Amygdala (tissue), 56 donors: ENCODE measurements at regions not wholly inside any gene's neighbourhood (a gene's known extent, or its start where the extent isn't known, plus 50 kb on each side); places are given as distances from the start of the nearest gene placed in this dataset.

Experiments used
- DNase-seq, 56 donors: peaks; one replicate each; lab custom pipeline; 2025; lab: John Stamatoyannopoulos, UW

DNA sequence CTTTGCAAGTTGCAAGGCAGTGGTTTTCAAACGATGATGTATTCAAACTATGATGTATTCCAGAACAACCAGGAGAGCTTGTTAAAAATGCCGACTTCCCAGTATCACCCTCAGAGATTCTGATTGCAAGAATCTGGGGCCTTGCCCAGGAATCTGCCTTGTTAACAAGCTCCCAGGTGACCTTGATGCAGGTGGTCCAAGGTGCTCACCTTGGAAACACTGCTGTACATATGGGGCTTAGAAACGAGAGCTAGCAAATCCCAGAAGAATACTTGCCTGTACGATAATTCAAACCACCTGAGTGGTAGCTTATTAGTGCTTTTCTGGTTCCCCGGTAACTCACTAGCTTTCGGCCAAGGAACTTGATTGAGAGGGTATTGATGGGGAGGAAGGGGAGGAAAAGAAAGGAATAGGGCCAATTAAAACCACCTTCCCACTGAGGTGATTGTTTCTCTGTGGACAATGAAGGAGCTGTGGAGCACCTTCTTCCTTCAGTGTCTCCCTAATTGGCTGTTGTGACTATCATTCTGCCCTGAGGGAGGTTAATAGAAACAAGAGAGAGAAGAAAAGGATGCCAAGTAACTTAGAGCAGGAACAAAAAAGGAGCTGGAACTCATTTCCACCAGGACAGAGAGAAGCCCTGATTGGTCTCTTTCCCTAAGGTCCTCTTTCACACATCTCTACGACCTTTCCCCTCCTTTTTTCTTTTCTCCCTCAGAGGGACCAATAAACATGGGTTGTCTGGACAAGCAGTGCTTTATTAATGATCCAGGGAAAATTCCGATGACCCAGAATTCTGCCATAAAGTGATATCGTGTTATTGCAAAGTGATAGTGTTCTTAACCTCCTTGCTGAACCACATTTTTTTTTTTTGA lies 218.8 kb downstream of the TMEM167A start:
- peak in 1 of 56 donors; percentile 19 for DNase-seq

DNA sequence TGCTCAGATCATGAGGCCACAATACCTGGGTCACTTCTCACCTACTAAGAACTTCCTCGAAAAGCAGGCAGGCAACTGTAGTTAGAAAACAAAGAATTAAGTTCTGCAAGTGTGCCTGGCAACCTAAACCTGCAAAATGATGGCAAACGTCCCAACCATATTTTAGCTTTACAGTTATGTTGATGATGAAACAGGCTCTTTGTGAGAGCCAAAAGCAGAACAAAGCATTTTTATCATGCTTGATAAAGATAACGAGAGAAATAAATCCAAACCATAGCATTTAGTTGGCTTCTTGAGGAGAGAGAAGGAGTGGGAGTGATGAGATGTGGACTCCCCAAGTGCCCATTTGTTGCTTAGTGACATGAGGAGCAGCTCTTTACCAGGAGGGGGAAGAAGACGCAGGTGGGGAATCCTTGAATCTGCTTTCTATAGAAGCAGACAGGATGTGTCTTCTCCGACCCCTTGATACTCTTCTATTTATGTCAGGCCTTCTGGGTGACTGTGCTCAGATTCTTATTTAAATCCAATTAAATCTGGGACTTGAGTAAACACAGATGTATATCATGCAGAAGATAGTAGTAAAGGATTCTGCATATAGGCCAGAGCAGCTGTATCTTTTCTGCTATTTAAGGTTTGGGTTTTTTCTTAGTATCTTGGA lies 221.2 kb downstream of the TMEM167A start:
- peak in 1 of 56 donors; percentile 5 for DNase-seq

DNA sequence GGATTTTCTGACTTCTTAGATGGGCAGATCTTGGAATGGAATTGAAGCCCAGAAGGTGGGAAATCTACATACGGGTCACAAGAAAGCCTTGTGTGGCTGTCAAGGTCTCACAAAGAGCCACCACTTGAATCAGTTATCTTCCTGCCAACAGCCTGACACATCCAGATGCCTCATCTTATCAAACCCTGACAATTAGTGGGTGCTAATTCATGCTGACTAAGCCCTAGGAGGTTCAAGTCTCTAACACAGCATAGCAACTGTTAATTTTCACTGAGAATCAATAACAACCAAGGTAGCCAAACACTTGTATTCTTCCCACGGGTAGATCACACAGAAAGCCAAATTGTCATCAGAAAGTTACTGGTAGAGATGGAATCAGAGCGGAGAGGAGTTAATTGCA lies 222.2 kb downstream of the TMEM167A start:
- DNase-seq: no peak

DNA sequence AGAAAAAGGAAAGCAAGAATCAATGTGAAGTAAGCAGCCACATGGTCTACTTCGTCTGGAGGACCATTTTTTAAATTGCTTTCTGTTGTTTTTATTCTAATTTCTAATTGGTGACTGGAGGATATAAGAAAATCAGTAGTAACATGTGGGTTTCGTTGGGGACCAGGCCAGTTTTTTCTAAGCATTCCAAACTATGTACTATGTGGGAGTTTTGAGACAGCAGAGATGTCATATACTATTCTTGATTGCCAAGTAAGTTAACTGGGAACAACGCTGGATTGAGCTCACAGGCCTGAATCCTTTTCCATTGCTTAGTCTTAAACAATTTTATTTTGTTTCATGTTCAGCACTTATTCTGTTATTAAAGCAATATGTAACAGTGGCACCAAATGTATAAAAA lies 225.7 kb downstream of the TMEM167A start:
- DNase-seq: no peak

DNA sequence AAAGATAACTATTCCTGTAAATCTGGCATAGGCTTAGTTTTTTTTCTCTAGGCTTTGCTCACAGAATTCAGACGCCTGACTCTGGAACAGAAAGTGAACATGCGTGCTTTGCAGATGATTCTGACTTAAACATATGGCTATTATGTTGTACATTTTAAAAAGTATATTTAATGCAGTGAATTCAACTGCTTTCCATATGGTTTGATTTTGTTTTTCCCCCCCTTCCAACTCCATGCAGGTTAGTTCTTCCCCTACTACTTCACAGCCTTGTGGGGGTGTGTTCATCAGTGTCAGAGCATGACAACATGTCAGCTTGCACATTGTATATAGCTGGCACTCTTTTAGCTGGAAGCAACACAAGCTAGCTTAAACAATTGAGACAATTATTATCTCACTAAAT lies 226.8 kb downstream of the TMEM167A start:
- DNase-seq: no peak

DNA sequence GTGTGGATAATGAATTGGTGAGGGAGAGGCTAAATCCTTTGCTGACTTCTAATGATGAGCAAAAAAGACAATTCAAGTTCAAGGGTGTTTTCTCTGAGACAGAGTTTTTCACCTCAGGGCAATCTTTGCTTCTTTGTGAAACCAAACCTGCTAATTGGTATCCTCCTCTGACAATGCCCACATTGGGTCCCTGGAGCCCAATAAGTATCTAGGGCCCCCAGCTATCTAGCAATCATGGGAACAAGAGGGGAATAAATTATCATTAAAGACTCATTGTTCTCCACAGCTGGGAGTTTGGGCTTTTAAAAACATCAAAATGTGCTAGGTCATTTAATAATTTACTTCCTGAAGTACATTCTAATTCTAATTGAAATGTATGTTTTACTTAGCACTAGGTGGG lies 227.3 kb downstream of the TMEM167A start:
- no peak for DNase-seq

DNA sequence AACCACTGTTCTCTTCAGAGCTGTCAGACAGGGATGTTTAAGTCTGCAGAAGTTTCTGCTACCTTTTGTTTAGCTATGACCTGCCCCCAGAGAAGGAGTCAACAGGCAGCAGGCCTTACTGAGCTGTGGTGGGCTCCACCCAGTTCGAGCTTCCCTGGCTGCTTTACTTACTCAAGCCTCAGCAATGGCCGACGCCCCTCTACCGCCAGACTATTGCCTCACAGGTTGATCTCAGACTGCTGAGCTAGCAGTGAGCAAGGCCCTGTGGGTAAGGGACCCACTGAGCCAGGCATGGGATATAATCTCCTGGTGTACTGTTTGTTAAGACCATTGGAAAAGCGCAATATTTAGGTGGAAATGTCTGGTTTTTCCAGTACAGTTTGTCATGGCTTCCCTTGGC lies 229.6 kb downstream of the TMEM167A start:
- DNase-seq: no peak

DNA sequence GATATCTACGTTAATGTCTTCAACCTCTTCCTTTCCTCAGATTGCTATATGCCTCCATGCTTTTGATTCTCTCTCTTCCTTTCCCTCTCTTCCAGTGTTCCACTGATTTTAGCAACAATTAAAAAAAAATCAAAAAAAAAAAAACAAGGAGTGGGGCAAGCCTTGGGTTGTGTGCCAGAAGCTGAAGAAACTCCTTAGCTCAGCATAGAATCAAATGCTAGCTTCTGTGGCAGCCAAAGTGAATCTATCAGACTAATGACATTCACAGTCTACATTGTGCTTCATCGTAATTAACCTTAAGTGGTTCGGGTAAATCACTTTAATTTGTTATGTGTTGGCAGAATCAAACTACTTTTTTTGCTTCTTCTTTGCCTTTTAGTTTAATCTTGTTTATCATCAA lies 237.3 kb downstream of the TMEM167A start:
- DNase-seq: no peak

DNA sequence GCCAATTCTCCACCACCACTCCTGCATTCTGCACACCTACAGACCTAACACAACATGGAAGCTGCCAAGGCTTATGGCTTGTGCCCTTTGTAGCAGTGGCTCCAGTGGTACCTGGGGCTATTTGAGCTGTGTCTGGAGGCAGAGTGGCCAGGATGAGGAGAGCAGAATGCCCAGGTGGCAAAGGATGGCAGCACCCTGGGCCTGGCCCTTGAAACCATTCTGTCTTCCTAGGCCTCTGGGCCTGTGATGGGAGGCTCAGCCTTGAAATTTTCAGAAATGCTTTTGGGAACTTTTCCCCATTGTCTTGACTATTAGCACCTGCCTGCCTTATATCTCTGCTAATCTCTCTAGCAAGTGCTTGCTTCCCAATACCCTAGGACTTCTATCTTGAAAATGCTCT lies 241.7 kb downstream of the TMEM167A start:
- no peak for DNase-seq

DNA sequence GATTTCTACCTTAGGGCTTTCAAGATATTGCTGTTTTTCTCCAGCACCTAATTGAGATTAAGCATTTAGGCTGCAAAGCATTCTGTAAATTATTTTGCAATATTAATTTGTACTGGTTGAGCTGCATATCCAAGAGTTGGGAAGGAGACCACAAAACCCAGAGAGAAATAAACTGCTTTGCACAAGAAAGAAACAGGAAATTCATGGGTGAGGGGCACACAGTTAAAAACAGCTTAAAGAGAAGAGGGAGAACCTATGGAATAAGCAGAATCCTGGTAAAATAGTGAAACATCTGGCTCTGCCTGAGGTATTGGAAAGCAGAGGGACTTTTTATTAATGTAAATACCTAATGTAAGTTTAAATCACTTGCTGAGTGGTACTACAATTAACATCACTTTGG lies 243.0 kb downstream of the TMEM167A start:
- DNase-seq: no peak

DNA sequence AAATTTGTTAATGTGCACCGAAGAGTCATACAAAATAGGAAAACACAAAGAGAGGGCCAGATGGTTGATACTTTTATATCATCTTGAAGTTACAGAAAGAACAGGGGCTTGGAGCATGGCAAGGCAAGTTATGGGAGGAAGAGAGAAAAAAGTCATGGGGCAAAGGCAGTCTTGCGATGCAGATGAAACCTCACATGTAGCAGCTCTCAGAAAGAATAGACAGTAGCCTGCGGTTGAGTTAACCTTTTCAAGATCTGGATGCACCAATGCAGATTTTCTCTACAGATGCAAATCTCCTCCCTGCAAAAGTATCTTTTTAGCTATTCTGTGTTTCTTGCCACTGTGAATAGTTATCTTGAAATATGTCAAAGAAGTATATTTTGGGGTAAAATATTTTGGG lies 243.9 kb downstream of the TMEM167A start:
- DNase-seq: no peak

DNA sequence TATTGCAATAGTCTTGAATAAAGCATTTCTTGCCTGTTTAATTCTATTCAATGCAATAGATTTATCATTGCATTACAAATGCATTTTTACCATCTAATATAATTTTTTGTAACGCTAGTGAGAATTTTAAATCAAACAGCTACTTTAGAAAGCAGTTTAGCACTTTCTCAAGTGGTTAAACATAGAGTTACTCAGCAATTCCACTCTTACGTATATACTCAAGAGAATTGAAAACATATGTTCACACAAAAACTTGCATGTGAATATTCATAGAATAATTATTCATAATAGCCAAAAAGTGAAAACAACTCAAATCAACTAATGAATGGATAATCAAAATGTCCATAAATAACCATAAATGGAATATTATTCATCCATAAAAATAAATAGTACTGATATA lies 244.7 kb downstream of the TMEM167A start:
- DNase-seq: no peak

DNA sequence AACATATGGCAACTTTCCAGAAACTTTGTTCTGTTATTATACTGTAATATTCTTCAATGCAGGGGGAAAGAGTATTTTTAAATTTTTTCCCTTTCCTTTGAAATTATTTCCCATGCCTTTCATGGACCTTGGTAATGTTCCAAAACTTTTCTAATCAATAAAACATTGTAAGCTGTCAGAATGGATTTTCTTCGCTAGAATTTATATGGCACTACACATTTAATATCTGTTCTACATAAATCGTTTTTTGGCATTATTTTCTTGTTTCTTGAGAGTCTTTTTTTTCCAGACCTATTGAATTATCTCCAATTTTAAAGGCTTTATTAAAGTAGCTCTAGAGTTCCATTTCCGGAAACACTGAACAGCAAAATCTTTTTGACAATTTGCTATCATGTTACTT lies 249.0 kb downstream of the TMEM167A start:
- DNase-seq: no peak

DNA sequence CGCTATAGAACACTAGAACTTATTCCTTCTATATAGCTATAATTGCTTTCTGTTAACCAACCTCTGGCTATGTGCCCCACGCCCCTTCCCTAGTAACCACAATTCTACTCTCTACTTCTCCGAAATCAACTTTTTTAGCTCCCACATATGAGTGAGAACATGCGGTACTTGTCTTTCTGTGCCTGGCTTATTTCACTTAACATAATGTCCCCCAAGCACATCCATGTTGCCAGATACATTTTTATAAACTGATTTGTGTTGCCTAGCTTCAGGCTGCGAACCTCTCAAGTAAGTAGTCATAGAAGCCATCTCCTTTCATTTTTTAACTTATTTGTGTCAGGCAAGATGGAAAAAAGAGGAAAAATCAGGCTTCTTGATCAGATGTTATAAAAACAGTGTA lies 249.5 kb downstream of the TMEM167A start:
- no peak for DNase-seq

DNA sequence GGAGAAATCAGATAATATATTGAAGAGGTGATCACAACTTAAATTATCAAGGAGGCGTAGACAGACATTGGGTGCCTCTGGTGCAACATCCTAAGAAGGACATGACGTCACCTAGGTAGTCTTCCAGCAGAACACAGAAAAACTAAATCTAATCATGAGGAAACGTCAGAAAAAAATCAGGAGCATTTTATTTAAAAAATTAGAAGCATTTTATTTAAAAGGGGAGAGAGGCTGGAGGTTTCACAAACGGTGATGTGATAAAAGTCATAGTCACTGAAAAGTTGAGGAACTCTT lies 254.6 kb downstream of the TMEM167A start:
- DNase-seq: no peak

DNA sequence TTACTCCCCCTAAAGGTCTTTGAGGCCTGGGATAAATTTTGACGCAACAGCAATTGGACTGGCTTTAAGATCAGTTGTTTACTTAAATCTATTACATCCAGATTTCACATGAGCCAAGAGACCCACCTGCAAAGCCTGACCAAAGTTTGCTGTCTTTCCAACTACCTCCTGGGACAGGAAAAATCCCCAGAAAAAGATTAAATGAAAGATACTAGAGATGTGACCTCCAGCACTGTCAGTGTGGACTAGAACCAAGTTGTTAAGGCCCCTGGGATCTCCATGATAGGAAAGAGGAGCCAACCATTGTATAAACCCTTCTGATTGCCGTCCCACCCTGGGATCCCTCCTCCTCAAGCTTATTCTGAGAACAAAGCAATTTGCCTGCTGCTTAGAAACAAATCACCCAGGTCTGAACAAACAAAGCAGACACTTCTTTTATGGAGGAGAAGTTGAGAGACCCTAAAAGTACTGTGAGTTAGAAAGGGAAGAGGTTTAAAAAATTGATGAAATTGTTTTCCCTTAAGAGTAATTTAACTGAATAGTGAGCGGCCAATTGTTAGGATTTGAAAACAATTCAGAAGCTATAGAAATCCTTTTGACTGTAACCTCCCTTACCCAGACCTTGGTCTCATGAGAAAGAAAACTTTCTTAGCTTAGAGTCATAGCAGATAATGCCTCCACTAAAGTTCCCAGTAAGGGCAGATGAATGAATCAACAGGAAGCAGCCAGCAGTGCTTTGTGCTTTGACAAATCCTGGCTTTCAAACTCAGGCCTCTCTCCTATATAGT lies 255.2 kb downstream of the TMEM167A start:
- no peak for DNase-seq

DNA sequence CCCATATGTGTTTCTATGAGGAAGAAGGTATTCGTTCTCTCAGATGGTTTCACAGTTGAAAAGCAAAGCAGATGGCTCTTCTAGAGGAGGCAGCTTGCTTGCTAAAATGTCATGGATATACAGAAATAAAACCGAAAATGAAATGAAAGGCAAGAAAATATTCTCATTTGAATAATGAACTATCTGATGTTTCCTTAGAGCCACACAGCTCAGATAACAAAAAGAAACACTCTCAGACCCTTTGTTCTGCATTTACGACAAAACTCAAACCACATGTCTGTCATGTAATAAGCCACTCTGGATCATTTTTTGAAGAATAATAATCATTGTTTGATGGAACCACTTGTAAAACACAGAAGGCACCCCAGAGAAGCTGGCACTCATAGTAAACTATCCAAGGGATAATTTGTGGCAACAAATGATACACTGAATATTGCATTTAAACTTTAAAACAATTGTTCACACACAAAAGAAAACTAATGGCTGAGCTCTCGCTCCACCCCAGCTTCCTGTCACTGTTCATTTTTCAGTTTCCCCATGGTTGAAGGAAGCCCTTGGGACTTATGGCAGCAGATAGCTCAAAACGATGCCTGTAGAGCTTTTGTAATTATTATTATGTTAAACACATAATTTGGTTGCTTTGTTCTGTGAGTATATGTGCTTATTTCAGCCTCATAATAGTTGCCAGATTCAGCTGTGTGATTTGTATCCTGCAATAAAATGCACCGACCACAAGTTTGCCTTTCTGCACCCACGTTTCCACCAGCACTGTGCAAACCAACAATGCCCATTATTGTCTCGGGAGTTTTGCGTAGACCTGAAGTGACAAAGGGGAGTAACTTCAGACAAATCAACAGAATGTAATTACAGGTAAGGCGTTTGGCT lies 256.0 kb downstream of the TMEM167A start:
- DNase-seq: no peak

DNA sequence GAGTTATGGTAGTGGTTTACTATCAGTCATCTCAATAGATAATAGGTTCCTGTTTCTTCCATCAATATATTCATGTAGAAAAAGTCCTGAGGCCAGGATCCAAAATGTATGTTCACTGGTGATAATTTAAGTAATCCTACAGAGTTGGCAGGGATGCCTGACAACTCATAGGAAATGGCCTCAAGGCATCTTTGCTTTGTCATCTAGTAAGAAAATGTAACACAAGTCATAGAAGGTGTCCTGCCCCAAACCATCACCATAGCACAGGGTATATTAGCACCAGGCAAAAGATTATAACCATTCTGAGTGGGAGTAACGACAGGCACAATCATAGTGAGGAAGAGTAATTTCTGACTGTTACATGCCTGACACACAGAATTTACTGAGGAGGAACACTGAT lies 257.0 kb downstream of the TMEM167A start:
- DNase-seq: no peak

DNA sequence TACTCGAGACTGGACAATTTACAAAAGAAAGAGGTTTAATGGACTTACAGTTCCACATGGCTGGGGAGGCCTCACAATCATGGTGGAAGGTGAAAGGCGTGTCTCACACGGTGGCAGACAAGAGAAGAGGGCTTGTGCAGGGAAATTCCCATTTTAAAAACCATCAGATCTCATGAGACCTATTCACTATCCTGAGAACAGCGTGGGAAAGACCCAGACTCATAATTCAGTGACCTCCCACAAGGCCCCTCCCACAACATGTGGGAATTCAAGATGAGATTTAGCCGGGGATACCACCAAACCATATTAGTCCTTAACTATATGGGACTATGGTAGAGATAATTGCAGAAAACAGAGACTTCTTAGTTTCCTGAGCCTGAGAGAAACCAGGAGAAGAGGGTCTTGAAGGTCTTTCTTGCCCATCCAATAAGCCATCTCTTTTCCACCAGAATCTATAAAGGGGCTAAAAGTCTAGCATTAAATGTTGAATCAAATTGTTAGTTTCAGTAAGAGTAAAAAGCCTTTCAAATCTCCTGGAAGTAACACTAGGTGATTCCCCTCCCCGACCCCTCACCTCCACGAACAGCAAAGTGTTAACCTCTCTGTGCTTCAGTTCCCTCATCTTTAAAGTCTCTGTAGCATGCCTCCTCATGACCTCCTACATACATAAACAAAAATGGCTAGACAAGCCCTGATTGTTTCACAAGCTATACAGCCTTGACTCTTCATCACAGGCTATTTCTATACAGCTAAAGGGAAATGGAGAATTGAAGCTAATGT lies 259.1 kb downstream of the TMEM167A start:
- no peak for DNase-seq

DNA sequence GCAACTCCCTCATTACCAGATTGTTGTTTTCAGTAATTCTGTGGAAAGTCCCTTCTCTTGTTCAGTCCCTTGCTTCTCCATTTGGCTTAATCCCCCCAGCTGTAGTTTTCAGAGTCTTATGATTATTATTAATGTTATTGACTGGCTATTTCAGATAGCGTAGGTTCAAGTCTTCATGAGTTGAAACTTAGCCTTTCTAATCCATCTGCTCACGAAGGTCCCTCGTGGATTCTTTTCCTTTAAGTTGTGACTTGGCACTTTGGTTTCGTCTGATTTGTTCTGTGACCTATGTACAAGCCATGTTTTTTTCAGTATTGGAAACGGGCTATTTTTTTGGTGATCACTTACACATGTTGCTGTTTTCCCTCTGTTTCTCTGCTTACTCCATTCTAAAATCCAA lies 260.3 kb downstream of the TMEM167A start:
- no peak for DNase-seq
